ENCODE measurements at regions not wholly inside any gene's neighbourhood (a gene's known extent, or its start where the extent isn't known, plus 50 kb on each side); places are given as distances from the start of the nearest gene placed in this dataset.
A peak's percentile ranks its signal among the peaks of the same experiment; 100 is the strongest.

GRCh38 chr7:125899577-125899976 is 970.0 kb upstream of the POT1 start:
- TF ChIP-seq, protein P1, sequence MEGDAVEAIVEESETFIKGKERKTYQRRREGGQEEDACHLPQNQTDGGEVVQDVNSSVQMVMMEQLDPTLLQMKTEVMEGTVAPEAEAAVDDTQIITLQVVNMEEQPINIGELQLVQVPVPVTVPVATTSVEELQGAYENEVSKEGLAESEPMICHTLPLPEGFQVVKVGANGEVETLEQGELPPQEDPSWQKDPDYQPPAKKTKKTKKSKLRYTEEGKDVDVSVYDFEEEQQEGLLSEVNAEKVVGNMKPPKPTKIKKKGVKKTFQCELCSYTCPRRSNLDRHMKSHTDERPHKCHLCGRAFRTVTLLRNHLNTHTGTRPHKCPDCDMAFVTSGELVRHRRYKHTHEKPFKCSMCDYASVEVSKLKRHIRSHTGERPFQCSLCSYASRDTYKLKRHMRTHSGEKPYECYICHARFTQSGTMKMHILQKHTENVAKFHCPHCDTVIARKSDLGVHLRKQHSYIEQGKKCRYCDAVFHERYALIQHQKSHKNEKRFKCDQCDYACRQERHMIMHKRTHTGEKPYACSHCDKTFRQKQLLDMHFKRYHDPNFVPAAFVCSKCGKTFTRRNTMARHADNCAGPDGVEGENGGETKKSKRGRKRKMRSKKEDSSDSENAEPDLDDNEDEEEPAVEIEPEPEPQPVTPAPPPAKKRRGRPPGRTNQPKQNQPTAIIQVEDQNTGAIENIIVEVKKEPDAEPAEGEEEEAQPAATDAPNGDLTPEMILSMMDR (IDR thresholded peaks at IDR 0.05) = 0 out of 2 replicates have a peak, but pooled peaks have one; percentile 23
- no peak for TF ChIP-seq ZFX (IDR thresholded peaks at IDR 0.05; ENCODE audit: borderline replicate concordance)
